ENCODE measurements at regions not wholly inside any gene's neighbourhood (a gene's known extent, or its start where the extent isn't known, plus 50 kb on each side); places are given as distances from the start of the nearest gene placed in this dataset.

GRCh38 chr6:140541288-140541687 lies 1166.8 kb upstream of the CITED2 start:
- DNase-seq: no peak
- Histone ChIP-seq H3K27me3 (no peaks in the 10 kb centered on the region), H3K36me3 (no peaks in the 10 kb centered on the region), H3K9me3 (no peaks in the 10 kb centered on the region), H3K27ac (no peak overlapping the region), H3K4me3 (peak overlapping the region in 1 of 4 donors; percentile 16), H3K4me1 (peaks cover 0 to 9% (median 0%) of the 10 kb centered on the region in 3 donors)
- 40 to 48% methylated on average over 7 of the region's 7 CpGs for WGBS, 2 donors
- no peak for TF ChIP-seq CTCF (IDR thresholded peaks at IDR 0.05)
- no peak for TF ChIP-seq POLR2A (IDR thresholded peaks at IDR 0.05)
- intact Hi-C loops (cut with DNase I): no loop called here

- Histone ChIP-seq H3K36me3 (no peaks in the 10 kb centered on the region), H3K9me3 (no peaks in the 10 kb centered on the region), H3K4me1 (peaks cover 0 to 9% (median 0%) of the 10 kb centered on the region in 3 donors), H3K27me3 (no peaks in the 10 kb centered on the region), H3K27ac (no peak overlapping the region), H3K4me3 (no peak overlapping the region)
- 67 to 95% methylated on average over 1 of the region's 1 CpG for WGBS, 2 donors
- no peak for DNase-seq
- intact Hi-C loops (cut with DNase I): no loop called here
- TF ChIP-seq CTCF (IDR thresholded peaks at IDR 0.05) (no peak), POLR2A (IDR thresholded peaks at IDR 0.05) (no peak)
Measured at GRCh38 chr6:140540743-140541142, 1166.3 kb upstream of the CITED2 start.

- DNase-seq: no peak
- intact Hi-C loops (cut with DNase I): no loop called here
- H3K27ac ChIP-seq: no peak overlapping the region
Measured at GRCh38 chr6:140538926-140539325, 1164.5 kb upstream of the CITED2 start.

GRCh38 chr6:140537834-140538705 lies 1163.6 kb upstream of the CITED2 start:
- Histone ChIP-seq H3K4me1 (peaks cover 0 to 9% (median 0%) of the 10 kb centered on the region in 3 donors), H3K4me3 (peak overlapping the region in 1 of 4 donors; percentile 1), H3K9me3 (no peaks in the 10 kb centered on the region), H3K27ac (peak overlapping the region in 3 of 4 donors; percentile 2 to 50 (median 26)), H3K27me3 (no peaks in the 10 kb centered on the region), H3K36me3 (no peaks in the 10 kb centered on the region)
- no peak for DNase-seq
- no peak for TF ChIP-seq POLR2A (IDR thresholded peaks at IDR 0.05)
- no peak for TF ChIP-seq CTCF (IDR thresholded peaks at IDR 0.05)
- 17 to 23% methylated on average over 8 of the region's 8 CpGs for WGBS, 2 donors
- intact Hi-C loops (cut with DNase I): no loop called here

More at GRCh38 chr6:140538926-140539325, 1164.5 kb upstream of the CITED2 start:
- Histone ChIP-seq H3K27me3 (no peaks in the 10 kb centered on the region), H3K4me1 (peaks cover 0 to 9% (median 0%) of the 10 kb centered on the region in 3 donors), H3K36me3 (no peaks in the 10 kb centered on the region), H3K9me3 (no peaks in the 10 kb centered on the region), H3K4me3 (no peak overlapping the region)
- TF ChIP-seq POLR2A (IDR thresholded peaks at IDR 0.05) (no peak), CTCF (IDR thresholded peaks at IDR 0.05) (no peak)

GRCh38 chr6:140537211-140537610 lies 1162.8 kb upstream of the CITED2 start:
- no peak for DNase-seq
- Histone ChIP-seq H3K4me1 (peaks cover 0 to 9% (median 0%) of the 10 kb centered on the region in 3 donors), H3K9me3 (no peaks in the 10 kb centered on the region), H3K27me3 (no peaks in the 10 kb centered on the region), H3K27ac (peak overlapping the region in 2 of 4 donors; percentile 2 to 50), H3K36me3 (no peaks in the 10 kb centered on the region), H3K4me3 (no peak overlapping the region)
- 55 to 79% methylated on average over 3 of the region's 3 CpGs for WGBS, 2 donors
- TF ChIP-seq CTCF (IDR thresholded peaks at IDR 0.05) (no peak), POLR2A (IDR thresholded peaks at IDR 0.05) (no peak)
- intact Hi-C loops (cut with DNase I): no loop called here
